KBM-7 (cell line): ENCODE measurements at regions not wholly inside any gene's neighbourhood (a gene's known extent, or its start where the extent isn't known, plus 50 kb on each side); places are given as distances from the start of the nearest gene placed in this dataset.
A peak's percentile ranks its signal among the peaks of the same experiment; 100 is the strongest.

Experiments used
- DNase-seq: peaks from one replicate; pipeline ENCODE4 v3.0.0-alpha.2; 2015
- in situ Hi-C: fragments of 300-500 bp; cut with MboI; formaldehyde crosslinking; loops from 2 replicates; pipeline ENCODE4 v1.14.3; 2020; ENCODE audit warnings: low sequenced_read_pairs, low pct_unique_long_range_greater_than_20kb, mixed read lengths

DNA sequence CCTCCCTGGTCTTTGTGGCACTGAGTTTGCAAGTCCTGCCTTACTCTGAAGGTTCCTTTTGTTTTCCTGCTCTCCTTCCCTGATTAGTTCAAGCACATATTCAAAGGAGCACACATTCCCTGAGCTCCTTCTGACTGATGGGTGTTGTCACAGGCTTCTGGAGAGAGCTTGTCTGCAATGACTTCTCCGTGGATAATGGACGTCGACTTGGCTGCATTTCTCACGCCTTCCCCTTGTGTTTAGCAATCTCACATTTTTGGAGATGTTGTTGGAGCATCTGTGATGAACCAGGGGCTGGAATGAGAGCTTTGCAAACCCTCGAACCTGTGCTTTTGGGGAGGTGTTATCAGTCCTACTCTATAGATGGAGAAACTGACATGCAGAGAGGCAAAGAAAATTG is 375.4 kb upstream of the PROK2 start:
- no peak for DNase-seq
- in situ Hi-C loops, result no loop called here

GRCh38 chr3:72159487-72159886 is 374.5 kb upstream of the PROK2 start:
- DNase-seq, result no peak
- in situ Hi-C loops, result no loop called here

DNA sequence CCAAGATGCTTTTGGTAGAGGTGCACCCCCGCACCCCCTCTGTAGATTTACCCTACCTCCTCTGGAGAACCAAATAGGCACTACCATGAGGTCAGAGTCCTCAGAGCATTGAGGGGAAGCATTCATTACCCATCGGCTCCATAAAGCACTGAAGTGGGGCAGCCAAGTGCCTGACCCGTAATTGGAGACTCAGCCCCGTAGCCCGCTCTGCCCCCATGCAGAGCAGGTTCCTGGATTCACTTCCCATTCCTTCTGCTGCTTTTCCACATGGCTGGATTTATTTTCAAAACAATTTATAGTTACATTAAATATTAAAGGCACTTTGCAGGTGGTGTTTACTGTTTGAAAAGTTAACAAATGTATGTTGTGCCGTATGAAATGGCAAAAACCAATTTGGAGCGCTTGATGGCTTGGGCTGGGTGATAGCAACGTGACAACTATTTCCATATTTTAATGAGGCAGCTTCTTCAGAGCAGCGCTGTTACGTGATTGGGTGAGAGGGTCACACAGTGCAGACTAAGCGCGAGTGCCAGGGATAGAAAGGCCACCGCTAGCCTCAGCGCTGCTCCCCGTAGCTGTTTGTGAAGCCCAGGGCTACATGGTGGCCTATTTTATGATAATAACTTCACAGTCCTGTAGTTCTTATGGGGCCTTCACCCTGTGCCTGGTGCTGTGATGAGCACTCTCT is 373.8 kb upstream of the PROK2 start:
- in situ Hi-C loops, result no loop called here
- no peak for DNase-seq

GRCh38 chr3:72157748-72158638 is 373.0 kb upstream of the PROK2 start:
- no peak for DNase-seq
- in situ Hi-C loops, result no loop called here

DNA sequence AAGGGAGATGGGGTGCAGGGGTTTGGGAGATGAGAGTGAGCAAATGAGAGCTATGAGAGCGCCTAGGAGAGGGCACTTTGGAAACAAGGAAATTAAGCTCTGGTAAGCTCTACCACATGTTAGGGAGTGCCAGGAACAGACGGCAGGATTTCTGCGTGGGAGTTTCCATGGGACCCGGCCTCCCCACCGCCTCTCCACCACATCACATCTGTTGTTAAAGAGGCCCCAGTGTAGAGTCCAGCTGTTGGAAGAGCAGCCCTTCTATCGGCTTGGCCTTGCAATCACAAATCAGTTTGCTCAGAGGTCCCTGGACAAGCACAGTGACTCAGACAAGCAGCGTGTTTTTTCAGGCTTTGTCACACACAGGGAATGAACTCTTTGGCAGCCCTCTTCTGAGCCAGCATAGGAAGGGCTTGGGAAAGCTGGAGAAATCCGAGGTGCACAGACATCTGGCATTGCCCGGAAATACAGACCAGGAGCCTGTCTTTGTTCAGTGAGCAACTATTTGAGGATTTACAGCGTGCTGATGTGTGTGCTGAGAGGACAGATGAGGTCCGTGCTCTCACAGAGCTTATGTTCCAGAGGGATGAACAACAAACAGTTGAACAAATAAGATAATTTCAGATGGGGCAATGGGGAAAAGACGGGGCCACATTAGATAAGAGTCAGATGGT is 370.6 kb upstream of the PROK2 start:
- DNase-seq, result peak; percentile 48
- in situ Hi-C loops, result no loop called here

DNA sequence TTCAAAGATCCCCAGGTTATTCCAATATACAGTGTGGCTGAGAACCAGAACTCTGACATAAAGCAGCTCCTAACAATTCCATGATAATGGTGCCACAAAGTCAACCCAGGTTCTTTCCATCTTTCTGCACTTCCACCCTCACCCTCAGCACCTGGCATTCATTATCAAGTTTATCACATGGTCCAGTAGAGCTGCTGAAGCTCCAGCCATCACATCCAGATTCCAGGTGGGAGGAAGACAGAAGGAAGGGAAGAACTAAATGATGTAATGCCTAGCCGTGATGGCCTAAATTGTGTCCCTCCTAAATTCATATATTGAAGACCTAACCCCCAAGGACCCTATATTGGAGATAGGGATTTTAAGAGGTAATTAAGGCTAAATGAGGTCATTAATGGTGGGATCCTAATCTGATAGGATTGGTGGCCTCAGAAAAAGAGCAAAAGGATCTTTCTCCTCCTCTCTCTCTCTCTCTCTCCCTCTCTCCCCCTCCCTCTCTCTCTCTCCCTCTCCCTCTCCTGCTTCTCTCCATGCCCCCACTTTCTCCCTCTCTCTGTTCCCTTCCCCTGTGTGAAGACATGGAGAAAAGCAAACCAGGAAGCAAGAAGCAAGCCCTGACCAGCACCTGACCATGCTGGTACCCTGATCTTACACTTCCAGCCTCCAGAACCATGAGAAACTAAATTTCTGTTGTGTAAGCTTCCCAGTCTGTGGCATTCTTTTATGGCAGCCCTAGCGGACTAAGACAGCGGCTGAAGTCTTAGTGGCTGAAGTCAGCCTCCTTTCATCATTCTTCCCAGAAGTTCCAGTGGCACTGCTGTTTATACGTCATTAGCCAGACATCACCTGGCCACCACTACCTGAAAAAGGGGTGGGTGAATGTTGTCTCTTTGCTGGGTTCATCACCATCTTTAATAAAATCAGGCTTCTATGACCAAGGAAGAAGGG is 369.7 kb upstream of the PROK2 start:
- in situ Hi-C loops, result no loop called here
- DNase-seq, result no peak

DNA sequence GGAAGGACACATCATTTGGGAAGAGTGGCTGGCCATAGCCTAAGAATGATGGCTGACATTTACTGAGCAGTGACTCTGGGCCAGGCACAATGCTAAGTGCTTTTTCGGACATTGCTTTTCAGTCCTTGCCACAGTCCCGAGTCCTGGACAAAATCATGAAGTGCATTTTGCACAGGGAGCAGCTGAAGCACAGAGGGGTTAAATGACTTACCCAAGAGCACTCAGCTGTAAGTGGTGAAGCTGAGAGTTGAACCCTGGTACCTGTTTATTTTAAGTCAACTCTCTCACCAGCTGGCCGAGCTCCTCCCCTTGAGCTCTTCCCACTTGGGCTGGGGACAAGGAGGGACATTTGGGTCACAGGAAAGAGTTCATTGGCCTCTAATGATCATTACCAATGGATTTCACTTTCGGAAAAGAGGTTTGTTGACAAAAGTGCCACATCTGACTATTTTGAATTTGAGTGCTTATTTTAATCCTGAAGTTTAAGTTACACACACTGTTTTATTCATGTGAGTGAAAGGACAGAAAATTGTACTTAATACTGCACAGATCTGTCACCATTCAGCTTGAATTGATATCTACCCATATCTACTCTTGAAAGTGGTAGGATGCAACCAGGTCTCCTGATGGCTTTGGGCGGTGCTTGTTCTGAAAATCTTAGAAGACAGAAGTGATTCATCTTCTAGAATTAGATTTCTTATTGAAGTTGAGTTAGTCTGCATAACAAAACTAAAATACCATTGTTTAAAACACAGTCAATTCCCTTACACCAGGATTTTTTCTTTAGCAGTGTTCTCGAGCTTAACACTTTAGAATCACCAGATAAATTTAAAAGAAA is 368.7 kb upstream of the PROK2 start:
- no peak for DNase-seq
- in situ Hi-C loops, result no loop called here

DNA sequence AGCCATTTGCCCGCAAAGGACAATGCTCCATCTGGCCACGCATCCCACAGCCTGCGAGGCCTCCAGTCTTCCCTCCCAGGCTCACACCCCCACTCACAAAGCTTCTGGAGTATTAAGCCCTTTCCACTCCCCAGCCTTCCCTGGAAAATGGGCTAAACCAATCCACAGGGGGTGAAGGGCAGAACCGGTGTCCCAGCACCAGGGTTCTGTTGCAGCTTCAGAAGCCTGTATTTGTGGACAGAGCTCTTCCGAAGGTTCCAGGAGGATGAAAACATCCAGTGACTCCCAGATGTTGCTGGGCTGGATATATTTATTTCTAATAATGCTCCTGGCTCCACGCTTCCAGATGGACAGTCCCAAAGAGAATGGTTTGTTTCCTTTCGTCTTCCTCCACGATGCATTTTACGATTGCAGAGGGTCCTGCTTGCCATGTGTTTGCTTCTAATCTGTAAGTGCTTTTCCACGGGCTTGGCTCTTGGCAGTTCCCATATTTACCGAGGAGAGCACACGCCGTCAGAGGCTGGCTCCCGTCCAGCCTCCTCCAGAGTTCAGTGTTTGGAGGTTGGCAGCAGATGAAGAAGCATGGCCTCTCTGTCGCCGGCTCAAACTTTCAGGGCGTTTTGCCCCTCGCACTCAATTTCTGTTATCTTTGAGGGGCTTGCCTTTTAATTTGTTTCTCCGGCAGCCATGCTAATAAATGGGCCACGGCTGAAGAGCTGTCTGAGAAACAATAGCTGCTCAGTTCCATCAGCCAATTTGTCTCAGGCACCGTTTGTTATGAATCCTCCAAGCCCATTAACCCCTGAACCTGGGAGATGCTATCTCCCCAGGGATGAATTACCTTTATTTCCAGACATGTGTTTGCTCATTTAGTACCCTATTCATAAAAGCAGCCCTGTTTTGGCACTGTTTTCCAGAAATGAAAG is 367.9 kb upstream of the PROK2 start:
- DNase-seq, result no peak
- in situ Hi-C loops, result no loop called here

- in situ Hi-C loops, result no loop called here
These were observed 366.7 kb upstream of the PROK2 start for GRCh38 chr3:72151465-72152238.

GRCh38 chr3:72150634-72151412 is 365.9 kb upstream of the PROK2 start:
- no peak for DNase-seq

More at GRCh38 chr3:72151465-72152238, 366.7 kb upstream of the PROK2 start:
- DNase-seq, result no peak

DNA sequence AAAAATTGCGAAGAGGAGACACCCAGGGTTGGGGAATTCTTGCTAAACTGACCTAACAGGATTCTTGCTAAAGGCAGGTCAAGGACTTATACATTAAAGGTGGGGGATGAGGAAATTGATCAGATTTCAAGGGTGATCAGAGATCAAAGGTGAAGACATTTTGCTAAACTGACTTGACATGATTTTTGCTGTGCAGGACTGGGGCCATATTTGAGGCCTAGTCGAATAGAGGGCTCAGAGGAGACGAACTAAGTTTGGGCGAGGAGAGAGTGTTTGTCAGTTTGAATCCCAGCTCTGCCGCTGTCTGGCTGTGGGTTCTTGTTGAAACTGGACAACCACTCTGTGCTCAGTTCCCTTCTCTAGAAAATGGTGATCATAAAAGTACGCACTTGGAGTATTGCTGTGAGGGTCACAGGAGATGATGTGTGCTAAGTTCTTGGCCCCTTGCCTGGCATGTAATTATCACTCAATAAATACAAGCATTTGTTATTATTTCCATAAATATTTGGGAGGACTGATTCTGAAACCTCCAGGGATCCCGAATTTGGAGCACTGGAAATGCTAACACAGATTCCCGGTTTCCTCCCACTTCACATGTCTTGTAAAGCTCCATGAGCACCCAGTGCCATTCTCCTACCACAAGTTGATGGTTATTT is 364.8 kb upstream of the PROK2 start:
- no peak for DNase-seq
- in situ Hi-C loops, result no loop called here

More at GRCh38 chr3:72150634-72151412, 365.9 kb upstream of the PROK2 start:
- in situ Hi-C loops, result no loop called here

DNA sequence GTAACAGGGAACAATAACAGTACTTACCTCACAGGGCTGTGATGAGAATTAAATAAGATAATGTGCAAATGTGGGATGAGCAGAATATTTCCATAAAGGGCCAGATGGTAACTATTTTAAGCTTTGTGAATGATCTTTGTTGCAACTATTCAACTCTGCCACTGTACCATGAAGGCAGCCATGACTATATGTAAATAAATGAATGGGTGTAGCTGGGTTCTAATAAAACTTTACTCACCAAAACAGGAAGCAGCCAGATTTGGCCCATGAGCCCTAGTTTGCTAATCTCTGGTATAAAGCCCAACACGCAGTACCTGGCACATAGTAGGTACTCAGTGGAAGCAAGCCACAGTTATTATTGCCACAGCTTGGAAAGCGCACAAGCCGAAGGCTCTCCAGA is 362.7 kb upstream of the PROK2 start:
- DNase-seq, result no peak
- in situ Hi-C loops, result no loop called here

DNA sequence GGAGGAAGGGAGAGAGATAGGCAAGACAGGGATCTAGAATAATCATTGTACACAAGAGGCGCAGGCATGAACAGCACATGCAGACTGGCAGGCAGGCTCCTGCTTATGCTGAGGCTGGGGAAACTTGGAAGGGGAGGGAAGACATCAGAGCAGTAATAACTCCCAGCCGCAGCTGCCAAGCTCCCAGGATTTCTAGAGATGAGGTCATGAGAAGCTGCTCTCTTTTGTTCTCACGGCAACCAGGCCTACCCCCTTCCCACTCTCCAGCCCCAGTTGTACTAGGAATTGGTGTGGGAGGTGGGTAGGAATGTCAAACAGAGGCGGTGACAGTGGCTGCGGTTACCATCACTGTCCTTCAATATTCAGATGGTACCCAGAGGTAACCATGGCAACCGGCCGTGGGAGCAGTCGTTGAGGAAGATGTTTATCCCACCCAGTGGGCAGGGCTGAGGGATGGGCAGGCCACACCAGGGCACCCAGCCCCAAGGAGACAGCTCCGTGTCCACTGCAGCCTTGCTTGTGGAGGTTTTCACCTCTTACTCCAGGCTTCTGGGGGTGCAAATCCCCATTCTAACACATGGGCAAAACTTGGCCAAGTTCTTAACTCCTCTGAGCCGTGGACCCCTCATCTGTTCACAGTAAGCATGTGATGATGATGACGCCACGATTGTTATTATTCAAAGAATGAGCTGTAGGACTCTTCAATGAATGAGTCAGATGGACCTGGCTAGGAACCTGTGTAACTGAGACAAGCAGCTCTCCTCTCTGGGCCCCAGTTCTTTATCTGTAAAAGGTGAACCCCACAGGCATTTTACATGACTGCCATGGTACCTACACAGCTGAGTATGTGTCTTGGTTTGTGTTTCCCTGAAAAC is 360.8 kb upstream of the PROK2 start:
- DNase-seq, result no peak
- in situ Hi-C loops, result no loop called here

DNA sequence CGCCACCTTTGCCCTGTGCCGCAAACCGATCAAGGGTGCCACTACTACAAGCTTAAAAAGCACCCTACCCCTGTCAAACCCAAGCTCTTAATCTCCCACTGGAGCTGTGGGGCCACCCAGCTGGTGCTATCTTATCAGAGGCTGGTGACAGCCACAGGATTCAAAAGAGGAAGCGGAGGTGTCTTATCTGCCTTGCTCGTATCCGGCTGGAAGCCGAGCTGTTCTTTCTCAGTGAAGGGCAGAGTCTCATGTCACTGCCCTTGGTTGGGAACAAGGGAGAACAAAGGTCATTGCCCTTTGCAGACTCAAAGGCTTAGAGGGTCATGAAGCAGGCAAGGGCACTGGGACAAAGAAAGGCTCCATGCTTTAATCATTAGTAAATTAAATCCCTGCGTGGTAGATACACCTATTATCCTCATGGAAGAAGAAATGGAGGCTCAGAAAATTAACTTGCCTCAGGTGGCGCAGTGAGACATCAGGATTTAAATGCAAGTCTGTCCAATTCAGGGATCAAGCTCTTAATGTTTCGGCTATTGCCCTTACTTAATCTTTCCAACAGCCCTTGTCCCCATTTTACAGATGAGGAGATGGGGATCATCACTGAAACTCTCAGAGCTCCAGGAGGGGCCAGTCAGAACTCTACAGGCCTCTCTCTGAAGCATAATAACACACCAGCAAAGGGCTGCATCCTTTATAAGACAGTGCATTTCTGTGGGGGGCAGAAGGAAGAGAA is 360.0 kb upstream of the PROK2 start:
- peak; percentile 83 for DNase-seq
- in situ Hi-C loops, result no loop called here
